ENCODE measurements at regions not wholly inside any gene's neighbourhood (a gene's known extent, or its start where the extent isn't known, plus 50 kb on each side); places are given as distances from the start of the nearest gene placed in this dataset.

- intact Hi-C loops (cut with micrococcal nuclease) (no loop called here), dilution Hi-C loops (cut with MboI; ENCODE audit: extremely low pct_ligation_motif_present, low sequenced_read_pairs) (no loop called here)
- TF ChIP-seq, protein P1, sequence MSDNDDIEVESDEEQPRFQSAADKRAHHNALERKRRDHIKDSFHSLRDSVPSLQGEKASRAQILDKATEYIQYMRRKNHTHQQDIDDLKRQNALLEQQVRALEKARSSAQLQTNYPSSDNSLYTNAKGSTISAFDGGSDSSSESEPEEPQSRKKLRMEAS (IDR thresholded peaks at IDR 0.05; ENCODE audit: insufficient read depth, insufficient read length) = no peak
- TF ChIP-seq JUN (IDR thresholded peaks at IDR 0.05; ENCODE audit: borderline replicate concordance, insufficient read depth, insufficient read length, low read depth) = no peak
- no peak for TF ChIP-seq FOS (IDR thresholded peaks at IDR 0.05; ENCODE audit: borderline replicate concordance, insufficient read depth, low read length)
- no peak for TF ChIP-seq MYC (IDR thresholded peaks at IDR 0.05; ENCODE audit: low read depth, low read length)
- TF ChIP-seq POLR2A (IDR thresholded peaks at IDR 0.05; ENCODE audit: low read depth, low read length) = no peak
- no peak for TF ChIP-seq POLR2AphosphoS5 (IDR thresholded peaks at IDR 0.05; ENCODE audit: insufficient read depth, low read depth, low read length)
- TF ChIP-seq CTCF (IDR thresholded peaks at IDR 0.05; ENCODE audit: extremely low read depth in 1 of 2, insufficient read depth in 1 of 2, low read depth in 1 of 2, low read length in 2 of 2) = no peak
- no peak for TF ChIP-seq EZH2 (IDR thresholded peaks at IDR 0.05; ENCODE audit: borderline replicate concordance, low read depth, low read length, severe bottlenecking)
- TF ChIP-seq GATA2 (IDR thresholded peaks at IDR 0.05; ENCODE audit: insufficient read depth, insufficient read length, low read depth, low read length) = no peak
- Histone ChIP-seq H3K9ac (replicated peaks; ENCODE audit: extremely low read depth, insufficient read depth, low read length) (no peak overlapping the region), H3K36me3 (ENCODE audit: control insufficient read depth in 2 of 2, extremely low read depth in 1 of 2, insufficient read depth in 2 of 2, low read length in 2 of 2) (no peaks in the 10 kb centered on the region), H3K4me2 (ENCODE audit: insufficient read depth, low read length) (no peak overlapping the region), H3K27ac (ENCODE audit: insufficient read depth, low read depth, low read length) (no peak overlapping the region), H4K20me1 (replicated peaks; ENCODE audit: control insufficient read depth, extremely low read depth, insufficient read depth, low read length) (no peaks in the 10 kb centered on the region), H3K79me2 (ENCODE audit: control insufficient read depth, insufficient read depth, low read length) (no peaks in the 10 kb centered on the region), H3K27me3 (ENCODE audit: control insufficient read depth in 2 of 2, insufficient read depth in 2 of 2, low read length in 2 of 2) (no peaks in the 10 kb centered on the region), H3K4me3 (replicated peaks in 1 of 3; ENCODE audit: insufficient read depth in 1 of 3, low read depth in 1 of 3, low read length in 3 of 3) (no peak overlapping the region), H2AFZ (ENCODE audit: low read depth, low read length) (no peak overlapping the region), H3K9me1 (replicated peaks; ENCODE audit: control insufficient read depth, extremely low read depth, insufficient read depth, low read length) (no peaks in the 10 kb centered on the region), H3K4me1 (ENCODE audit: control insufficient read depth, extremely low read depth, insufficient read depth, low read length) (no peaks in the 10 kb centered on the region), H3K9me3 (replicated peaks; ENCODE audit: control insufficient read depth, insufficient read depth, low read length) (no peaks in the 10 kb centered on the region)
- no peak for FAIRE-seq
- no TSS peak for BruUV-seq (replicated peaks)
- POLR2A ChIA-PET = no interaction called here
- no peak for DNase-seq (ENCODE audit: low read depth, low spot score)
- CTCF ChIA-PET = interaction anchor here (1.1 kb wide), 1 partner anchor 326 kb away, joined by 3 read pairs; no protein-coding TSS in a partner anchor
These were observed 114.3 kb upstream of the LRFN2 start for GRCh38 chr6:40701352-40702007.
